GM12878 (cell line): ENCODE measurements at regions not wholly inside any gene's neighbourhood (a gene's known extent, or its start where the extent isn't known, plus 50 kb on each side); places are given as distances from the start of the nearest gene placed in this dataset.

Source experiments
- BACH1 ChIP-seq: fragments of 450-650 bp; IDR thresholded peaks from 2 replicates; pipeline ENCODE4 v1.6.1; 2017; ENCODE audit warnings: mild to moderate bottlenecking, borderline replicate concordance
- BCL3 ChIP-seq: IDR thresholded peaks from 2 replicates; pipeline ENCODE4 v1.6.1; 2011; ENCODE audit warnings: borderline replicate concordance, low read depth, mild to moderate bottlenecking, moderate library complexity, low read length; ENCODE audit not compliant: insufficient read depth, poor library complexity, severe bottlenecking
- FOXM1 ChIP-seq: IDR thresholded peaks from 2 replicates; pipeline ENCODE4 v1.6.1; 2012; ENCODE audit warnings: low read depth, mild to moderate bottlenecking, inconsistent platforms, low read length, moderate library complexity
- PRDM15 ChIP-seq: fragments of 450-650 bp; formaldehyde crosslinking; IDR thresholded peaks from 2 replicates; pipeline ENCODE4 v1.4.0; 2020; ENCODE audit warnings: mild to moderate bottlenecking, moderate library complexity
- SMC3 ChIP-seq: IDR thresholded peaks from 2 replicates; pipeline ENCODE4 v1.6.1; 2011; ENCODE audit warnings: low read length, improper control_type of control experiment, borderline replicate concordance
- ZNF592 ChIP-seq: fragments of 450-650 bp; IDR thresholded peaks from 2 replicates; pipeline ENCODE4 v1.6.1; 2017; ENCODE audit warnings: mild to moderate bottlenecking, moderate library complexity

GRCh38 chr7:155172141-155172540 lies 102.0 kb downstream of the HTR5A start (continued):
- no peak for TF ChIP-seq PRDM15 (CRISPR knock-in tag)
- no peak for TF ChIP-seq ZNF592
- no peak for TF ChIP-seq SMC3
- no peak for TF ChIP-seq FOXM1
- TF ChIP-seq BACH1: no peak
- TF ChIP-seq BCL3: no peak
